Fibroblast of lung (primary cell): ENCODE measurements at regions not wholly inside any gene's neighbourhood (a gene's known extent, or its start where the extent isn't known, plus 50 kb on each side); places are given as distances from the start of the nearest gene placed in this dataset.

ENCODE experiments used
- DNase-seq, 2 donors: peaks; one replicate each; pipeline versions ENCODE4 v3.0.0 to v3.0.0-alpha.2; 2010; ENCODE audit warnings: low read depth in 2 of 2
- H2AFZ ChIP-seq: 2 replicates; pipeline ENCODE4 v1.5.1; 2012; ENCODE audit warnings: low read length, control low read depth, inconsistent platforms
- H3K27ac ChIP-seq: 2 replicates; pipeline ENCODE4 v1.5.1; 2011; ENCODE audit warnings: low read length, control low read depth; ENCODE audit not compliant: insufficient read depth
- H3K27me3 ChIP-seq: 2 replicates; pipeline ENCODE4 v1.5.1; 2011; ENCODE audit warnings: mild to moderate bottlenecking, low read length; ENCODE audit not compliant: control insufficient read depth, insufficient read depth
- H3K36me3 ChIP-seq: 2 replicates; pipeline ENCODE4 v1.5.1; 2011; ENCODE audit warnings: low read length; ENCODE audit not compliant: control insufficient read depth, insufficient read depth
- H3K4me1 ChIP-seq: 2 replicates; pipeline ENCODE4 v1.5.1; 2011; ENCODE audit warnings: low read length; ENCODE audit not compliant: control insufficient read depth, insufficient read depth; ENCODE audit errors: extremely low read depth
- H3K4me2 ChIP-seq: 2 replicates; pipeline ENCODE4 v1.5.1; 2011; ENCODE audit warnings: low read length, control low read depth; ENCODE audit not compliant: insufficient read depth; ENCODE audit errors: extremely low read depth
- H3K4me3 ChIP-seq, 4 experiments: fragments of 200-600 bp in 1 of 4; sonication (generic) in 1 of 4; replicated peaks in 1 of 4; 2 replicates each; pipeline ENCODE4 v1.5.1; 2011 to 2016; ENCODE audit warnings: low read length in 4 of 4, low read depth in 3 of 4, mild to moderate bottlenecking in 3 of 4, control low read depth in 2 of 4, inconsistent platforms in 1 of 4, mixed read lengths in 1 of 4; ENCODE audit not compliant: insufficient read depth in 1 of 4; ENCODE audit errors: control extremely low read depth in 1 of 4
- H3K79me2 ChIP-seq: 2 replicates; pipeline ENCODE4 v1.5.1; 2012; ENCODE audit warnings: mild to moderate bottlenecking, low read length, inconsistent platforms; ENCODE audit not compliant: control insufficient read depth, insufficient read depth
- H3K9ac ChIP-seq: 2 replicates; pipeline ENCODE4 v1.5.1; 2011; ENCODE audit warnings: mild to moderate bottlenecking, low read length, control low read depth; ENCODE audit not compliant: insufficient read depth
- H3K9me3 ChIP-seq: 2 replicates; pipeline ENCODE4 v1.5.1; 2012; ENCODE audit warnings: low read depth, low read length; ENCODE audit not compliant: control insufficient read depth, insufficient read depth
- H4K20me1 ChIP-seq: 2 replicates; pipeline ENCODE4 v1.5.1; 2011; ENCODE audit warnings: low read length; ENCODE audit not compliant: control insufficient read depth, insufficient read depth; ENCODE audit errors: extremely low read depth
- EZH2 ChIP-seq: IDR thresholded peaks from 2 replicates; pipeline ENCODE4 v1.5.1; 2012; ENCODE audit warnings: low read length, control low read depth, mild to moderate bottlenecking; ENCODE audit errors: missing control alignments
- TF ChIP-seq, protein P1 (sequence below), 2 donors: IDR thresholded peaks in 1 of 2; conservative IDR thresholded peaks in 1 of 2; 1 replicate in 1 of 2; 2 replicates in 1 of 2; pipeline ENCODE4 v1.5.1; 2011 to 2012; ENCODE audit warnings: low read length in 2 of 2, control low read depth in 1 of 2, inconsistent platforms in 1 of 2, low read depth in 1 of 2, mild to moderate bottlenecking in 1 of 2

- Histone ChIP-seq H3K4me2 (no peak overlapping the region), H2AFZ (no peak overlapping the region)
Measured at GRCh38 chr11:37721485-37721884, 1123.4 kb upstream of the RAG2 start.

GRCh38 chr11:37718431-37718999 lies 1120.5 kb upstream of the RAG2 start:
- Histone ChIP-seq H3K4me3 (no peak overlapping the region), H4K20me1 (no peaks in the 10 kb centered on the region), H3K27me3 (no peaks in the 10 kb centered on the region), H3K9me3 (no peaks in the 10 kb centered on the region), H2AFZ (no peak overlapping the region), H3K9ac (no peak overlapping the region), H3K79me2 (no peaks in the 10 kb centered on the region), H3K27ac (no peak overlapping the region), H3K4me1 (no peaks in the 10 kb centered on the region), H3K4me2 (no peak overlapping the region), H3K36me3 (no peaks in the 10 kb centered on the region)
- peak in 1 of 2 donors; percentile 33 for DNase-seq
- TF ChIP-seq EZH2, result no peak
- TF ChIP-seq, protein P1, sequence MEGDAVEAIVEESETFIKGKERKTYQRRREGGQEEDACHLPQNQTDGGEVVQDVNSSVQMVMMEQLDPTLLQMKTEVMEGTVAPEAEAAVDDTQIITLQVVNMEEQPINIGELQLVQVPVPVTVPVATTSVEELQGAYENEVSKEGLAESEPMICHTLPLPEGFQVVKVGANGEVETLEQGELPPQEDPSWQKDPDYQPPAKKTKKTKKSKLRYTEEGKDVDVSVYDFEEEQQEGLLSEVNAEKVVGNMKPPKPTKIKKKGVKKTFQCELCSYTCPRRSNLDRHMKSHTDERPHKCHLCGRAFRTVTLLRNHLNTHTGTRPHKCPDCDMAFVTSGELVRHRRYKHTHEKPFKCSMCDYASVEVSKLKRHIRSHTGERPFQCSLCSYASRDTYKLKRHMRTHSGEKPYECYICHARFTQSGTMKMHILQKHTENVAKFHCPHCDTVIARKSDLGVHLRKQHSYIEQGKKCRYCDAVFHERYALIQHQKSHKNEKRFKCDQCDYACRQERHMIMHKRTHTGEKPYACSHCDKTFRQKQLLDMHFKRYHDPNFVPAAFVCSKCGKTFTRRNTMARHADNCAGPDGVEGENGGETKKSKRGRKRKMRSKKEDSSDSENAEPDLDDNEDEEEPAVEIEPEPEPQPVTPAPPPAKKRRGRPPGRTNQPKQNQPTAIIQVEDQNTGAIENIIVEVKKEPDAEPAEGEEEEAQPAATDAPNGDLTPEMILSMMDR (conservative IDR thresholded peaks at IDR 0.05 in 1 of 2, IDR thresholded peaks at IDR 0.05 in 1 of 2; ENCODE audit: low read depth in 1 of 2, low read length in 2 of 2), result no peak

More at GRCh38 chr11:37721485-37721884, 1123.4 kb upstream of the RAG2 start:
- Histone ChIP-seq H3K79me2 (no peaks in the 10 kb centered on the region), H3K27ac (no peak overlapping the region), H3K27me3 (no peaks in the 10 kb centered on the region), H3K9me3 (no peaks in the 10 kb centered on the region), H3K9ac (no peak overlapping the region), H3K4me3 (no peak overlapping the region), H3K4me1 (no peaks in the 10 kb centered on the region), H3K36me3 (no peaks in the 10 kb centered on the region), H4K20me1 (no peaks in the 10 kb centered on the region)
- TF ChIP-seq, protein P1 (conservative IDR thresholded peaks at IDR 0.05 in 1 of 2, IDR thresholded peaks at IDR 0.05 in 1 of 2; ENCODE audit: low read depth in 1 of 2, low read length in 2 of 2), result no peak
- TF ChIP-seq EZH2, result no peak
- DNase-seq, result peak in 1 of 2 donors; percentile 60

GRCh38 chr11:37712251-37712650 lies 1114.2 kb upstream of the RAG2 start:
- Histone ChIP-seq H3K27me3 (no peaks in the 10 kb centered on the region), H3K9me3 (no peaks in the 10 kb centered on the region), H3K79me2 (no peaks in the 10 kb centered on the region), H3K27ac (no peak overlapping the region), H3K9ac (no peak overlapping the region), H3K4me2 (no peak overlapping the region), H4K20me1 (no peaks in the 10 kb centered on the region), H3K4me1 (no peaks in the 10 kb centered on the region), H2AFZ (no peak overlapping the region), H3K4me3 (no peak overlapping the region), H3K36me3 (no peaks in the 10 kb centered on the region)
- peak; percentile 6 to 15 for DNase-seq
- TF ChIP-seq, protein P1 (conservative IDR thresholded peaks at IDR 0.05 in 1 of 2, IDR thresholded peaks at IDR 0.05 in 1 of 2; ENCODE audit: low read depth in 1 of 2, low read length in 2 of 2), result peak; percentile 16 to 29
- no peak for TF ChIP-seq EZH2
